ENCODE measurements at regions not wholly inside any gene's neighbourhood (a gene's known extent, or its start where the extent isn't known, plus 50 kb on each side); places are given as distances from the start of the nearest gene placed in this dataset.
A peak's percentile ranks its signal among the peaks of the same experiment; 100 is the strongest.

DNA sequence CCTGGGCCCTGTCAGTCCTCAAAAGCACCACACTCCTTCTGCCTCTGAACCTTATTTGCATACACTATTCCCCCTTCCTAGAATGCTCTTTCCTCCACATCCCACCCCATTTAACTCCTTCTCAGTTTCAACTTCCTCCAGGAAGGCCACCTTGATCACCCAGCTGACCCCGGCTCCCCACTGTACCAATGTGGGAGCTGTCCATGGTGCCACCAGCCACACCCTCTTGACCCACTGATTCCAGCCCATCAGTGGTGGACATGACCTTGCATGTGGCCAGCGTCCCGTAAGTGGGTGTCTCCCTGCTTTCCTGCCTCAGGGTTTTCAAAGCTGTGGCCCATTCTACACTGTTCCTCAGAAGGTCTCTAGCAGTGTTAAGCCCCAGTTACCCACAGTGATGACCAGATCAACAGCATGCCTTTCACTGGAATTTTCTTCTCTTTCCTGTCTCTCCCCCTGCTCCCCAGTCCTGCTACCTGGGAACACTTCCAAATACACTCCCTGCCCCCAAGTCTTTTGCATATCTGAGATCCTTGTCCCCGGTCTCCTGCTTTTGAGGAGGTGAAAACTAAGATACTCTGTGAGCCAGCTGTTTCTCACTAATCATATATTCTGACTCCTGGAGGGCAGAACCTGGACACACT lies 346.6 kb downstream of the MN1 start:
- peaks cover 2% of the 10 kb centered on the region for H3K4me1 ChIP-seq (ENCODE audit: control insufficient read depth, insufficient read depth, low read length)
- H3K36me3 ChIP-seq (ENCODE audit: control insufficient read depth, insufficient read depth, low read length), result no peaks in the 10 kb centered on the region
- H3K9me3 ChIP-seq (replicated peaks; ENCODE audit: control insufficient read depth, low read depth, low read length), result peaks cover 6% of the 10 kb centered on the region
- peaks cover 35% of the 10 kb centered on the region for H3K27me3 ChIP-seq (ENCODE audit: control insufficient read depth, insufficient read depth, low read length)
- H3K4me3 ChIP-seq (ENCODE audit: low read length), result no peak overlapping the region
- DNase-seq, result no peak
- WGBS (ENCODE audit: insufficient coverage), result 56% methylated on average over 3 of the region's 4 CpGs
- no peak overlapping the region for H3K27ac ChIP-seq (ENCODE audit: low read length)

DNA sequence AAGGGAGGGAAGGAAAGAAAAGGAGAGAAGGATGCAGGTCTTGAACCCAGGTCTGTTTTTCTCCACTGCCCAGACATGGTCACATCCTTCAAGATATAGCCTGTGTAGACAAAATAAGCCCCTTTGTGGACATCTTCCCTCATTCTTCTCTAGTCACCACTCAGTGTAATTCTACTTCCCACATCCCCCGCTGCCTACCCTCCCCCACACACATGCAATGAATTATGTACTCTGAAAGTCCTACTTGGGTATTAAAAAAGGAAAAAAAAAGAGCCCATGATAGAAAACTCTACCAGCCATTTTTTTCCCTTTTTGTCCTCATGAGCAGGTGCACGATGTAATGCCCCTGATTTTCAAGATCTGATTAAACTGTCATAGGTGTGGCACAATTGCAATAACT lies 346.0 kb downstream of the MN1 start:
- Histone ChIP-seq H3K27me3 (ENCODE audit: control insufficient read depth, insufficient read depth, low read length) (peaks cover 36% of the 10 kb centered on the region), H3K4me1 (ENCODE audit: control insufficient read depth, insufficient read depth, low read length) (peaks cover 6% of the 10 kb centered on the region)
- WGBS (ENCODE audit: insufficient coverage), result no CpG with 5 or more reads among the region's 2 CpGs

DNA sequence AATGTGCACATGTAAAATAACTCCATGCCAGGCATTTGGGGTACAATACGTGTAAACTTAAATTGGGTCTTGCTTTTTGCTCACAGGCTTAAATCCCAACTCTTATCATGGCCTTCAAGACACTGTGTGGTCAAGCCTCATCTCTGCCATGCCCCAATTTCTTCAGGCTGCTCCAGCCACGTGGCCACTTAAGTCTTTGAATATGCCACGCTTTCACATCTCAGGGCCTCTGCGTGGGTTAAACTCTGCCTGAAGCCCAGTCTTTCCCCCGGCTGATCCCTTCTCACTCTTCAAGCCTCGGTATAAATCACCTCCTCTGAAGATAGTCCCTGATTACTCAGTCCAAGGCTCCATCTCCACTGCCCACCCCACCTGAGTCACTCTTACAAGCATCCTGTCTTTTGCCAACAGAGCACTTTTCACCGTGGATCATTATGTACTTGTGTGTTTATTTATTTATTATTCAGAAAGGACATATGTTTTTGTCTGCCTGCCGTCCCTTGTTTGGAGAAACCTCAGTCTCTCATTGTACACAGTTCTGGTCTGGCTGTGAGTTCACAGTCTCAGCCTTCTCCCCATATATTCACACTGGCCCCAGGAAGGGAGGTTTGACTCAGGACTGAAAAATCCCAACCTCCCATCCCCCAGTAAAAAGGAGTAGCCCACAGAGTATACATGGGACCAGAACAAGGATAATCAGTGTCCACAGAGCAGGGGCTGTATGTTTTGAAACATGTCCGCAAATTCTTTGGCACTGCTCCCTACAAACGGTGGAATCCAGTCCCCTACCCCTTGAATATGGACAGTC lies 344.7 kb downstream of the MN1 start:
- Histone ChIP-seq H3K27ac (ENCODE audit: low read length) (no peak overlapping the region), H3K27me3 (ENCODE audit: control insufficient read depth, insufficient read depth, low read length) (peaks cover 42% of the 10 kb centered on the region), H3K4me1 (ENCODE audit: control insufficient read depth, insufficient read depth, low read length) (peaks cover 8% of the 10 kb centered on the region), H3K4me3 (ENCODE audit: low read length) (no peak overlapping the region), H3K36me3 (ENCODE audit: control insufficient read depth, insufficient read depth, low read length) (no peaks in the 10 kb centered on the region), H3K9me3 (replicated peaks; ENCODE audit: control insufficient read depth, low read depth, low read length) (no peaks in the 10 kb centered on the region)
- no peak for DNase-seq
- 48% methylated on average over 7 of the region's 10 CpGs for WGBS (ENCODE audit: insufficient coverage)

More for the DNA sequence above, 346.0 kb downstream of the MN1 start:
- Histone ChIP-seq H3K27ac (ENCODE audit: low read length) (no peak overlapping the region), H3K36me3 (ENCODE audit: control insufficient read depth, insufficient read depth, low read length) (no peaks in the 10 kb centered on the region), H3K4me3 (ENCODE audit: low read length) (no peak overlapping the region), H3K9me3 (replicated peaks; ENCODE audit: control insufficient read depth, low read depth, low read length) (peaks cover under 1% of the 10 kb centered on the region)
- DNase-seq, result no peak

DNA sequence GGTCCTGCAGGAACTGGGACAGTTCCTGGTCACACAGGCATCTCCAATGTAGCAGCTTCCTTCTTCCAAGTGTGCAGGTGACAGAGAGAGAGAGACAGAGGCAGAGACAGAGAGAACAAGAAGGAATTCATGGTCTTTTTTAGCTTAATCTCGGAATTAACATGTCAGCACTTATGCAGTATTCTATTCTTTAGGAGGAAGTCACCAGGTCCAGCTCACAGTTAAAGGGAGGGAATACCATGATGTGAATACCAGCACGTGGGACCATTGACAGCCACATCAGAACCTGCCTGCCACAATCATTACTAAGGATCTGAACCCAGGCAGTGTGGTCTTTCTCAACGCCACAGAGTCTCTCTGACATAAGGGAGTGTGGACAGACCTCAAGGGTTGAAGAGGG lies 341.6 kb downstream of the MN1 start:
- DNase-seq, result peak; percentile 59
- Histone ChIP-seq H3K27me3 (ENCODE audit: control insufficient read depth, insufficient read depth, low read length) (peaks cover 50% of the 10 kb centered on the region), H3K27ac (ENCODE audit: low read length) (peak overlapping the region; percentile 83), H3K9me3 (replicated peaks; ENCODE audit: control insufficient read depth, low read depth, low read length) (peaks cover 3% of the 10 kb centered on the region), H3K4me3 (ENCODE audit: low read length) (no peak overlapping the region), H3K36me3 (ENCODE audit: control insufficient read depth, insufficient read depth, low read length) (no peaks in the 10 kb centered on the region), H3K4me1 (ENCODE audit: control insufficient read depth, insufficient read depth, low read length) (peaks cover 8% of the 10 kb centered on the region)
- 29% methylated on average over 1 of the region's 3 CpGs for WGBS (ENCODE audit: insufficient coverage)

DNA sequence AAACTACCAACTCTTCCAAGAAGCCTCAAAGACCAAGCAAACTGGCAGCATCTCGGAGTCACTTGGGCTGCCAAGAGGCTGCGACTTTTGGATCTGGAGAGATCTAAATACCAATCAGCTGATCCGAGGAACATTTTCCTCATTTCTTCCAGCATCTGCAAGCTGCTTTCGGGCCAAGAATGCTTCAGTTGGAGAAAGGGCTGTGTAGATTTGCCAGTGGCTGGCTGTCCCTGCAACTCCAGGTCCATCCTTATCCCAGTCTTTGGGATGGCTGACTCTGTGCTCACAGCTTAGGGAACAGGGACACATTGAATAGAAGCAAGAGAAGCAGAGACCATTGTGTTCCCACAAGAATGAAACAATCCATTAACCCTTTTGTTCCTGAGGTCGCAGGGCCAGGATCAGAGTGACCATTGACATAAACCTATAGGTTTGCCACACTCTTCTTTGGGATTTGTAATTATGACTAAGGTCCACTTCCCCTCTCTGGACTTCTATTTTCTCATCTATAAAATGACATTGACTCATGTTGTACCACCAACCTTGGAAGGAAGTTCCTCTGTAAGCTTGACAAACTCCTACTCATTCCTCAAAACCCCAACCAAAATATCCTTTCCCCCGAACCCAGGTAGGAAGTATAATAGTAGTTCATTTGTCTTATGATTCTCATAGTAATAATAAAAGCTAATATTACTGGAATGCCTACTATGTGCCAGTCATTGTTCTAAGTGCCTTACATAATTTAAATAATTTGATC lies 340.8 kb downstream of the MN1 start:
- H3K4me1 ChIP-seq (ENCODE audit: control insufficient read depth, insufficient read depth, low read length), result peaks cover 8% of the 10 kb centered on the region
- H3K36me3 ChIP-seq (ENCODE audit: control insufficient read depth, insufficient read depth, low read length), result no peaks in the 10 kb centered on the region
- peaks cover 49% of the 10 kb centered on the region for H3K27me3 ChIP-seq (ENCODE audit: control insufficient read depth, insufficient read depth, low read length)
- DNase-seq, result peak; percentile 94
- H3K4me3 ChIP-seq (ENCODE audit: low read length), result no peak overlapping the region
- peak overlapping the region; percentile 83 for H3K27ac ChIP-seq (ENCODE audit: low read length)
- H3K9me3 ChIP-seq (replicated peaks; ENCODE audit: control insufficient read depth, low read depth, low read length), result peaks cover 3% of the 10 kb centered on the region
- 0% methylated on average over 1 of the region's 6 CpGs for WGBS (ENCODE audit: insufficient coverage)

DNA sequence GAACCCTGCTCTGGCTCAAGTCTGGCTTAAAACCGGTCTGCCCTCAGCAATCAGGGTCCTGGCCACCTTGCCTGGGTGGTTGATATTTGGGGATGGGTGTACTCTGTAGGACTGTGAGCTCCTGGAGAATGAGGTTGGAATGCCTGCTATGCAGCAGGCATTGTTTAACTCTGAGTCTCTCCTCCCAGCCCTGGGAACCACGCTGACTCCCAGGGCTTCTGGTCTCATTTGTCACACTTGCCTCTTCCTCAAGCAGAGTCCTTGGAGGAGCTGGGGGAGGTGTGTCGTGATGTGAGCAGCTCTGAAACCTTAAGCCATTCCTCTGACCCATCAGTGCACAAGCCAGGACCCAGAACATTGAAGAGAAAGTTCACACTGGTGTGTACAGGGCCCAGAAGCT lies 340.1 kb downstream of the MN1 start:
- H3K4me1 ChIP-seq (ENCODE audit: control insufficient read depth, insufficient read depth, low read length), result peaks cover 11% of the 10 kb centered on the region
- no peak for DNase-seq
- no peaks in the 10 kb centered on the region for H3K36me3 ChIP-seq (ENCODE audit: control insufficient read depth, insufficient read depth, low read length)
- H3K27me3 ChIP-seq (ENCODE audit: control insufficient read depth, insufficient read depth, low read length), result peaks cover 47% of the 10 kb centered on the region
- WGBS (ENCODE audit: insufficient coverage), result 50% methylated on average over 1 of the region's 3 CpGs
- no peak overlapping the region for H3K4me3 ChIP-seq (ENCODE audit: low read length)
- no peak overlapping the region for H3K27ac ChIP-seq (ENCODE audit: low read length)
- H3K9me3 ChIP-seq (replicated peaks; ENCODE audit: control insufficient read depth, low read depth, low read length), result peaks cover 3% of the 10 kb centered on the region

DNA sequence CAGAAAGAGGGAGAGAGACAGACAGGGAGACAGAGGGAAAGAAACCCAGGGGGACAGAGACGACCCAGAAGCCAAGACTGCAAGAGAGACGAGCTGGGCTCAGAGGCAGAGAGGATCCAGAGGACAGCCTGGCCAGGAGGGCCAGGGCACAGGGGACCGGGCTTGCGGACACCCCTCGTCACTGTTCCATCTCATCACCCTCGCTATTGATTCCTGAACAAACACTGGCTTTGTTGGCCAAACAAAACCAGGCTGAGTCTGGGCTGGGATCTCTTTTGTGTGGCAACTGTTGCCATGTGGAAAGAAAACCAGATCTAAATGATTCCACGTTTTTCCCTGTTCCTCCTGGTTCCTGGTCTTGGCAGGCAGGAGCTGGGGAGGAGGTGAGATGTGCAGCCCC lies 339.4 kb downstream of the MN1 start:
- H3K4me3 ChIP-seq (ENCODE audit: low read length), result no peak overlapping the region
- no peak overlapping the region for H3K27ac ChIP-seq (ENCODE audit: low read length)
- no peaks in the 10 kb centered on the region for H3K36me3 ChIP-seq (ENCODE audit: control insufficient read depth, insufficient read depth, low read length)
- H3K4me1 ChIP-seq (ENCODE audit: control insufficient read depth, insufficient read depth, low read length), result peaks cover 18% of the 10 kb centered on the region
- peak; percentile 50 for DNase-seq
- WGBS (ENCODE audit: insufficient coverage), result 47% methylated on average over 5 of the region's 7 CpGs
- H3K9me3 ChIP-seq (replicated peaks; ENCODE audit: control insufficient read depth, low read depth, low read length), result peaks cover 3% of the 10 kb centered on the region
- peaks cover 43% of the 10 kb centered on the region for H3K27me3 ChIP-seq (ENCODE audit: control insufficient read depth, insufficient read depth, low read length)

DNA sequence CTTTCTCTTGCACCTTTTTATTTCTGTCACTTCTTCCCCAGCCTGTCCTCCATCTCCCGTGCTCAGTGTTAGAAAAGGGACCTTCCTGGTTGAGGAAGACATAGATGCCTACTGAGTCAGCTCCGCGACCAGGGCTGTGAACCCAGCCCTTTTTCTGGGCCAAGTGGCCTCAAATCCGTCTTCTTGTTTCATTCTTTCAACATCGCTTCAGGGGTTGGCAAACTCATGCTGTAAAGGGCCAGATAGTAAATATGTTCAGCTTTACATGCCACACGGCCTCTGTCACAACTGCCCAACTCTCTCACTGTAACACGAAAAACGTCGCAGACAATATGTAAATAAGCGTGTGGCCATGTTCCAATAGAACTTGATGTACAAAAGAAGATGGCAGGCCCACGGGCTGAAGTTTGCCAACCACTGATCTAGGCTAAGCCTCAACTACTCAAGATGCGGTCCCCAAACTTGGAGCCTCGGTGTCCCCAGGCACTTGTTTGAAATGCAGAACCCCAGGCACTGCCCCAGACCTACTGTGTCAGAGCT lies 338.4 kb downstream of the MN1 start:
- no peaks in the 10 kb centered on the region for H3K36me3 ChIP-seq (ENCODE audit: control insufficient read depth, insufficient read depth, low read length)
- peaks cover 34% of the 10 kb centered on the region for H3K27me3 ChIP-seq (ENCODE audit: control insufficient read depth, insufficient read depth, low read length)
- H3K4me3 ChIP-seq (ENCODE audit: low read length), result no peak overlapping the region
- H3K9me3 ChIP-seq (replicated peaks; ENCODE audit: control insufficient read depth, low read depth, low read length), result peaks cover 3% of the 10 kb centered on the region
- DNase-seq, result no peak
- H3K27ac ChIP-seq (ENCODE audit: low read length), result no peak overlapping the region
- WGBS (ENCODE audit: insufficient coverage), result 91% methylated on average over 12 of the region's 13 CpGs
- H3K4me1 ChIP-seq (ENCODE audit: control insufficient read depth, insufficient read depth, low read length), result peaks cover 24% of the 10 kb centered on the region

DNA sequence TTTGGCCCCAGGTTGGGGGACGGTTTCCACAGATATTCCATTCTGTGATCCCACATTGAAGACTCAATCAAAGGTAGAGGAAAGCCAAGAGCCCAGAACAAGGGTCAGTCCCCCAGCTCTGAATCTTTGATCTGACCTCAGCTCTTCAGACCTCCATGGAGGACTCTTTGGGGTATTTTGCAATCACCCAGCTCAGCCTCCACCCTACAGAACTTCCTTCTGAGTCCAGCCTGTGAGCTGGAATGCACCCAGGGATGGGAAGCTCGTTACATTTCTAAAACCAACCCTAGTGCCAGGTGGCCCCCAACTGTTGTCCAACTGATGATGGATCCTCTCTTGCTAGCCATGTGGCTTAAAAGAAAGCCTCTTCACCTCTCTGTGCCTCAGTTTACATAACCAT lies 335.3 kb downstream of the MN1 start:
- Histone ChIP-seq H3K27me3 (ENCODE audit: control insufficient read depth, insufficient read depth, low read length) (peaks cover 22% of the 10 kb centered on the region), H3K36me3 (ENCODE audit: control insufficient read depth, insufficient read depth, low read length) (no peaks in the 10 kb centered on the region), H3K4me1 (ENCODE audit: control insufficient read depth, insufficient read depth, low read length) (peaks cover 18% of the 10 kb centered on the region), H3K4me3 (ENCODE audit: low read length) (no peak overlapping the region), H3K27ac (ENCODE audit: low read length) (no peak overlapping the region), H3K9me3 (replicated peaks; ENCODE audit: control insufficient read depth, low read depth, low read length) (peaks cover 3% of the 10 kb centered on the region)
- DNase-seq, result no peak
- 77% methylated on average over 2 of the region's 2 CpGs for WGBS (ENCODE audit: insufficient coverage)
